ENCODE measurements at regions not wholly inside any gene's neighbourhood (a gene's known extent, or its start where the extent isn't known, plus 50 kb on each side); places are given as distances from the start of the nearest gene placed in this dataset.

- Histone ChIP-seq H3K27me3 (ENCODE audit: low read length) (no peaks in the 10 kb centered on the region), H3K9ac (ENCODE audit: low read length) (no peak overlapping the region), H3K9me2 (replicated peaks; ENCODE audit: insufficient read depth, low read length) (no peaks in the 10 kb centered on the region), H4K20me1 (ENCODE audit: low read depth, low read length) (no peaks in the 10 kb centered on the region), H3F3A (ENCODE audit: insufficient read depth) (no peaks in the 10 kb centered on the region), H3K9me3 (ENCODE audit: insufficient read depth, low read length) (no peaks in the 10 kb centered on the region), H3K79me2 (ENCODE audit: insufficient read depth, low read length) (no peaks in the 10 kb centered on the region), H3K4me2 (ENCODE audit: low read depth, low read length, poor library complexity, severe bottlenecking) (no peak overlapping the region), H3K36me3 (ENCODE audit: low read length) (no peaks in the 10 kb centered on the region), H3K27ac (ENCODE audit: low read depth, low read length) (no peak overlapping the region), H2AFZ (ENCODE audit: low read depth, low read length, severe bottlenecking) (no peak overlapping the region), H3K4me3 (ENCODE audit: insufficient read depth, low read length, poor library complexity, severe bottlenecking) (no peak overlapping the region)
- TF ChIP-seq EZH2phosphoT487 (conservative IDR thresholded peaks at IDR 0.05; ENCODE audit: low read length) = no peak
- no peak for TF ChIP-seq CTCF (IDR thresholded peaks at IDR 0.05; ENCODE audit: insufficient read depth, low read length, poor library complexity, severe bottlenecking)
Measured at GRCh38 chr22:47374273-47374771, 611.9 kb downstream of the TBC1D22A start.

- Histone ChIP-seq H3K9me3 (ENCODE audit: insufficient read depth, low read length) (no peaks in the 10 kb centered on the region), H3K4me2 (ENCODE audit: low read depth, low read length, poor library complexity, severe bottlenecking) (no peak overlapping the region), H2AFZ (ENCODE audit: low read depth, low read length, severe bottlenecking) (no peak overlapping the region), H3K36me3 (ENCODE audit: low read length) (no peaks in the 10 kb centered on the region), H3K9ac (ENCODE audit: low read length) (no peak overlapping the region), H3K27me3 (ENCODE audit: low read length) (no peaks in the 10 kb centered on the region), H3K79me2 (ENCODE audit: insufficient read depth, low read length) (no peaks in the 10 kb centered on the region), H3K27ac (ENCODE audit: low read depth, low read length) (no peak overlapping the region), H3K4me3 (ENCODE audit: insufficient read depth, low read length, poor library complexity, severe bottlenecking) (no peak overlapping the region), H4K20me1 (ENCODE audit: low read depth, low read length) (no peaks in the 10 kb centered on the region), H3F3A (ENCODE audit: insufficient read depth) (no peaks in the 10 kb centered on the region), H3K9me2 (replicated peaks; ENCODE audit: insufficient read depth, low read length) (no peaks in the 10 kb centered on the region)
- TF ChIP-seq EZH2phosphoT487 (conservative IDR thresholded peaks at IDR 0.05; ENCODE audit: low read length) = no peak
- no peak for TF ChIP-seq CTCF (IDR thresholded peaks at IDR 0.05; ENCODE audit: insufficient read depth, low read length, poor library complexity, severe bottlenecking)
Measured at GRCh38 chr22:47373648-47374272, 611.3 kb downstream of the TBC1D22A start.

- no peak overlapping the region for H3K9ac ChIP-seq (ENCODE audit: low read length)
- no peaks in the 10 kb centered on the region for H3K27me3 ChIP-seq (ENCODE audit: low read length)
- H3K27ac ChIP-seq (ENCODE audit: low read depth, low read length) = no peak overlapping the region
- no peaks in the 10 kb centered on the region for H3K9me2 ChIP-seq (replicated peaks; ENCODE audit: insufficient read depth, low read length)
- H3K9me3 ChIP-seq (ENCODE audit: insufficient read depth, low read length) = no peaks in the 10 kb centered on the region
- H3K4me2 ChIP-seq (ENCODE audit: low read depth, low read length, poor library complexity, severe bottlenecking) = no peak overlapping the region
- H3K79me2 ChIP-seq (ENCODE audit: insufficient read depth, low read length) = no peaks in the 10 kb centered on the region
- TF ChIP-seq CTCF (IDR thresholded peaks at IDR 0.05; ENCODE audit: insufficient read depth, low read length, poor library complexity, severe bottlenecking) (no peak), EZH2phosphoT487 (conservative IDR thresholded peaks at IDR 0.05; ENCODE audit: low read length) (no peak)
- no peak overlapping the region for H2AFZ ChIP-seq (ENCODE audit: low read depth, low read length, severe bottlenecking)
- no peaks in the 10 kb centered on the region for H3F3A ChIP-seq (ENCODE audit: insufficient read depth)
- H3K4me3 ChIP-seq (ENCODE audit: insufficient read depth, low read length, poor library complexity, severe bottlenecking) = no peak overlapping the region
- no peaks in the 10 kb centered on the region for H3K36me3 ChIP-seq (ENCODE audit: low read length)
- H4K20me1 ChIP-seq (ENCODE audit: low read depth, low read length) = no peaks in the 10 kb centered on the region
Measured at GRCh38 chr22:47372596-47373385, 610.3 kb downstream of the TBC1D22A start.
